NCI-H1092 (cell line): ENCODE measurements at regions not wholly inside any gene's neighbourhood (a gene's known extent, or its start where the extent isn't known, plus 50 kb on each side); places are given as distances from the start of the nearest gene placed in this dataset.
"Not testable (repeated sequence)": the region's sequence is repeated elsewhere in the genome, so short reads cannot be mapped to it uniquely, and the experiment has no call there.

Experiments
- DNase-seq: peaks from one replicate; lab custom pipeline; 2025; lab: John Stamatoyannopoulos, UW

DNA sequence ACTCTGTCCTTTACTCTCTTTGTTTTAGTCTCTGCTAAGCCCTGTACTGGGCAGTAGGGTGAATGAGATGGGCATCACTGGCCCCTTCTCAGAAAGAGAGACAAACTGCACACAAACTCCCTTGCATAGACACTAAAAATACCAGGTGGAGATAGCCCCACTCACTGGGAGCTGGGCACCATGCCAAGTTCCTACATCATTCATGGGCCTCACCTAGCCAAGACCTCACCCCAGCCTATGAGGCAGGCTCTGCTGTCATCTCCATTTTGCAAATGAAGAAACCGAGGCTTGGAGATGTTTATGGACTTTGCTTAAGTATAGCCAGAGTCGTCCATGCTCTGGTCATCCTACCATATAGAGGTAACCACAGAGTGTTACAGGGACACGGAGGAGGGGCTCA lies 499.8 kb upstream of the CDH11 start:
- DNase-seq = no peak

DNA sequence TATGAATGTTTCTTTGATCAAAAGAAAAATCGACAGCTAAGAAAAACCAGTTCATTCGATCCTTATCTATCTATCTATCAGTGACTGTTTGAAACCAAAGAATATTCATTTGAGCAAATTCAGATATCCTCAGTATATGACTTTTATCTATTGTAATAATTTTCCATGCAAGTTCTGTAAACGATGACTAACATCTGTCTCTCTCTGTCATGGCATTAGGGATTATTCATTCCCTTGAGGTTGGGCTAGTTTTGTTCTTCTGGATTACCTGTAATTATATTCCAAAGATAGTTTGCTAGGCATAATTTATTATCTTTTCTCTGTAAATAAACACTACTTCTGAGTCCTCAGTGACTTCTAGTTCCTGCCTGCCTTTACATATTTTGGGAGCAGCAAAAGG lies 497.7 kb upstream of the CDH11 start:
- no peak for DNase-seq

DNA sequence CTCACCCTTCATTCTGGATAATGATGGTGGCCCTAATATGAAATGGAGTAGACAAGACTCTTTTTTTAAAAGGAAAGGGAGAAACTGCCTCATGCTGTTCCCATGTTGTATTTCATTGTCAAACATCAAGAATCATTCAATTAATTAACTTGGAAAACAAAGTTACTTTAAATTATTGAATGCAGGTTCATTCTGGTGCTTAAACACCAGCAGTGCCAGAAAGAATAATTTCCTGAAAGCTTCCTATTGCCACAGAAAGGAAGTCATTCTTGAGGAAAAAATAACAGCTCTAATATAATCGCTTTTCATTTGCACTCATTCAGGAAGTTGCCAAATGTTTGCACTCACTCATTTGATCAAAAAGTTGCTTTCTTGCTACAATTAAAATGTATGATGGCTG lies 497.1 kb upstream of the CDH11 start:
- DNase-seq = no peak

DNA sequence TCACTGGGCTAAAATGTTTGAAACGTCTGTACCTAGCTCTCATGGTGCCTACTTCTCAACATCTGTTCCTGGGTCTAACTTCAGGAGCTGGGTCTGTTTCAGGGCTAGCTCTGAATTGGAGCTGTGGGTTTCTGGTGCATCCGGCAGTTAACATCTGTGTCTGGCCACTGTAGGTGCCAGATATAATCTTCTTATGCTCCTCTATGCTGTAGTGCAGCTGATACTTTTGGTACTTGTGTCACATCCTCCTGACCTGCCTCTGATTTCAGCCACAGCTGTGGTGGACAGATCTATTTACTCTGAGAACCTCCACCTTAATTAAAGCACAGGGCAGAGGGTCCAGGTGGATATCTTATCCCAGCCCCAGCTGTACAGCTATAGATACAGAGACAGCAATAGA lies 496.5 kb upstream of the CDH11 start:
- DNase-seq = no peak

- DNase-seq = no peak
These were observed 495.6 kb upstream of the CDH11 start for GRCh38 chr16:65617421-65617820.

- no peak for DNase-seq
These were observed 486.6 kb upstream of the CDH11 start for GRCh38 chr16:65608455-65608854.

- DNase-seq = no peak
These were observed 482.9 kb upstream of the CDH11 start for GRCh38 chr16:65604771-65605170.

DNA sequence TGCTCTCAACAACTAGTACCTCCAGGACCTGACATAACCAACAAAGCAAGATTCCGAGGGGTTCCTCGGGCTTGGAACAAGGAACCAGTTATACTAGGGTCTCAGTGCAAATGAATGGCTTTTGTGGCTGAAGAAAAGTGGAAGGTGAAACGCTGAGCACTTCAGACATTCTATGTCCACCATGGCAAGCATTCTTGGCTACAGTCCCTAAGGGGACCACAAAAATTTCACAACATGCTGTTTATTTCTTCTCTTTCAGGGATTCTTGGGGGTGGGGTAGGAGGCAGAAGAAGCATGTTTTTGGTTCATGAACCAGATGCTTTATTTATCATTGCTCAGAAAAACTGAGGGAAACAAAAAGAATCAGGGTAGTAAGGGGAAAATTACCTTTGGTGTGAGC lies 479.9 kb upstream of the CDH11 start:
- DNase-seq = no peak

- no peak for DNase-seq
These were observed 478.8 kb upstream of the CDH11 start for GRCh38 chr16:65600629-65601028.

- no peak for DNase-seq
These were observed 478.2 kb upstream of the CDH11 start for GRCh38 chr16:65600046-65600445.

- no peak for DNase-seq
These were observed 476.8 kb upstream of the CDH11 start for GRCh38 chr16:65598621-65599020.

- DNase-seq = no peak
These were observed 461.6 kb upstream of the CDH11 start for GRCh38 chr16:65583498-65583897.

DNA sequence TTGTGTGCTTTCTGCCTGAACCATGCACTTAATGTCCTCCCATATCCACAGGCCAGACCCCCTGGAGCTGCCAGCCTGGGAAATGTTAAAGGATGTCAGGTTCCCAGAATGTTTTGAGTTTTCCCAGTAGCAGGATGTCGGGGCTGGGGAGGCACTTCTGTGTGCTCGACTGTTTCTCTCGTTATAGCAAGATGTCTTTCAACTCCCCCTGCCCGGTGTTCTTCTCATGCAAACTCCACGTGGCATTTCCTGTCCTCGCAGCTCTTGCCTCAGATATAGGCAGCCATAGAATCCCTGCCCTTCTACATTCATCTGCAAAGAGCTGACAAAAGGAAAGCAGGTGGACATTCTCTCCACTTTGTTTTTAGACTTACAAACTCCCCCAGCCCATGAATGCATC lies 457.2 kb upstream of the CDH11 start:
- no peak for DNase-seq

GRCh38 chr16:65576631-65577030 lies 454.8 kb upstream of the CDH11 start:
- DNase-seq = no peak

DNA sequence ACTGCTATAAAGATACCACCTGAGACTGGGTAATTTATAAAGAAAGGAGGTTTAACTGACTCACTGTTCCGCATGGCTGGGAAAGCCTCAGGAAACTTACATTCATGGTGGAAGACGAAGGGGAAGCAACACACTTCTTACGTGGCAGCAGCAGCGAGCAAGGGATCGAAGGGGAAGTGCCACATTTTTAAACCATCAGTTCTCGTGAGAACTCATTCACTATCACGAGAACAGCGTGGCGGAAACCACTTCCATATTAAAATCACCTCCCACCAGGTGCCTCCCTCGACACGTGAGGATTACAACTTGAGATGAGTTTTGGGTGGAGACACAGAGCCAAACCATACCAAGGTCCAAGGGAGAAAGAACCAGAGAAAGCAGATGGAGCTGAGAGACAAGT lies 454.3 kb upstream of the CDH11 start:
- no peak for DNase-seq

DNA sequence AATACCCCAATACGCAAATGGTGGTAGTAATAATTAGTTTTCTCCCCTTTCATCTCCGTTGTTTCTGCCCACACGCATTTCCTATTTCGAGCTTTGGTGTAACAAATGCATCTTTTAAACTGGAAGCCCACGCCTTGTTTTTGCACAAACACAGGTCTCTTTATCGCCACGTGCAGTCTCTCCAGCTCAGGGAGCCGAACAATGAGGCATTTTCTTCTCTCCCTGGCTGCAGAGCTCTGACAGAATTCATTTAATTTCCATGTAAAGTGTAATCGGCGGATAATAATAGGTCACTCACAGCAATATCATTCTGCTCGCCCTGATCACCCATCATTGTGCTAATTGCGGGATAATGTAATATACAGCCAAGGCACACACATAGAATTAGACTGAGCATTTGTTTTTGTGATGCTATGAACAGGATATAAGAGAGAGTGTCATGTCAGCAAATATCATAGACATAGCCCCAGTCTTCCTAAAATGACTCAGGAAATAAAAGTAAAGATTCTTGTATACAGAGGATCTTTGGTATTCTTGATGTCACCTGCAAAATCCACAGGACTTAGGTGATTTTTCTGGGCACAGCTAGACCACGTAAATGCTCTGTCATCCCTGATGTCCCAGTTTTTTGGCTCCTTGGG lies 452.6 kb upstream of the CDH11 start:
- DNase-seq = no peak

DNA sequence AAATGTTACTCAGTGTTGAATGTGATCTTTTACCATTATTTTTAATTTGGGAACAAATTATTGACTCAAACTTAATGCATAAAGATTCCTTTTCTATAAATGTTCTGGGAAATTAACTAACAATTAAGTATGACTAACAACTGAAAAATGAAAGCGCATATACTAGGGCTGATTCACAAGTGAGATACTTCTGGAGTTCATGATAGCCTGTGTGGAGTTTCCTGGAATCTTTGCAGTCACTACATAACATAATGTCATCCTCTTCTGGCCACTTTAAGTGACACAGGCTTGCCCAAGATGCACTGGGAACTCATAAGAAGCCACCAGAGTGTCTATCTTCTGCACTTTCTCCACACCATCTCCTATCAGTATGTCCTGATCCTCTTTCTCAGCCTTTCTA lies 450.3 kb upstream of the CDH11 start:
- no peak for DNase-seq

DNA sequence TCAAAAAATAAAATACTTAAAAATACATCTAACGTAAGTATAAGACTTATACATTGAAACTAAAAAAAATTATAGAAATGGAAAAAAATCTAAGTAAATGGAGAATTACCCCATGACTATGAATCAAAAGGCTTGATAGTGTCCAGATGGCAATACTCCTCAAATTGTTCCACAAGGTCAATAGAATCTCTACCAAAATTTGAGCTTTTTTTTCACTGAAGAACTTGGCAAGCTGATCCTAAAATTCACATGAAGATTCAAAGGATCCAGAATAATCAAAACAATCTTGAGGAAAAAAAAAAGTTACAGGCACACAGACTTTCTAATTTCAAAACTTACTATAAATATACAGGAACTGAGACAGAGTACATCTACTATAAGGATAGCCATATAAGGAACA lies 448.4 kb upstream of the CDH11 start:
- DNase-seq = no peak

- no peak for DNase-seq
These were observed 438.0 kb upstream of the CDH11 start for GRCh38 chr16:65559846-65560245.

- not testable (repeated sequence) for DNase-seq
These were observed 427.8 kb upstream of the CDH11 start for GRCh38 chr16:65549689-65550088.

DNA sequence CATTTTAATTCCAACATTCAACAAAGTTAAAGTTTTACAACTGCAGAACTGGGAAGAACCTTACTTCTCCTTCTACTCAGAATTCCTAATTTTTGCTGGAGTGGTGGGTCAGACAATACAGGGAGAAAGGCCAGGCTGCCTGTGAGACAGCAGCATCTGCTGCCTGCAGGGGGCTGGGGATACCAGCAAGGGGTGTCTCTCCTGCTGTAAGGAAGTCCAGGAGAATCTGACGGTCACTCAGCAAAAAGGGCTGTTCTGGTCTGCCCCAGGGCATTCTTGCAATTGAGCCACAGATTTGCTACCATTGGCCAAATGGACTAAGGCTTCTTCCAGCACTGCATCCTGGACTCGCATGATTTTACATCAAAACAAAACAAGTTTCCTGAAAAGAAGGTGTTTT lies 426.6 kb upstream of the CDH11 start:
- DNase-seq = no peak

DNA sequence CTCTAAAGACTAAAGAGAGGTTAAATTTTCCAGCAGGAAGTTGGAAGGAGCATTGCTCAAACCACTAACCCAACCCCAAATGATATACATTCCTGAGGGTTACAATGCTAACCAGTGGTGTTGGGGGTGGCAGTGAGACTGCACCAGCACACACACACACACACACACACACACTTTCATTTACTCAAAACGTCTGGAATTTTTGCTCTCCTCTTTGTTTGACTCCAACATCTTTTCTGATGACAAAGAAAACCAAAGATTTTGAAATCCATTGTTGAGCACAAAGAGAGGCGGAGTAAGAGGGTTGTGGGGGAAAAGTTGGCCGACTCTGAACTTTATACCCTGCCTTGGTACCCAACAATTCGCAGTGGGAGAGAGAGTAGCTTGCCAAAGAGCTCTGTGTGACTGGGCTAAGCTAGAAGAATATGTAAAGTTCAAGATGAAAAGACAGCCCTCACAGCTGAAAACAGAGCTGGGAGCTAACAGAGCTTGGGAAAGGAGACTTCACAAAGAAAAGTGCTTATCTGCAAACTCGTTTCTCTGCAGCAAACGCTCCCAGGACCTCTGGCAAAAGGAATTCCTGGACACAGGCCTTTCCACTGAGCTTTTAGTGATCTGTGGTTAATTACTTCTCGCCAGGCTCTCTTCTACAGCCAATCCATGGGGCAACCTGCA lies 426.0 kb upstream of the CDH11 start:
- DNase-seq = no peak

GRCh38 chr16:65546353-65546791 lies 424.5 kb upstream of the CDH11 start:
- no peak for DNase-seq

GRCh38 chr16:65545413-65545956 lies 423.6 kb upstream of the CDH11 start:
- DNase-seq = no peak
